ENCODE measurements at regions not wholly inside any gene's neighbourhood (a gene's known extent, or its start where the extent isn't known, plus 50 kb on each side); places are given as distances from the start of the nearest gene placed in this dataset.
"Not testable (repeated sequence)": the region's sequence is repeated elsewhere in the genome, so short reads cannot be mapped to it uniquely, and the experiment has no call there.

- TF ChIP-seq, protein P1, sequence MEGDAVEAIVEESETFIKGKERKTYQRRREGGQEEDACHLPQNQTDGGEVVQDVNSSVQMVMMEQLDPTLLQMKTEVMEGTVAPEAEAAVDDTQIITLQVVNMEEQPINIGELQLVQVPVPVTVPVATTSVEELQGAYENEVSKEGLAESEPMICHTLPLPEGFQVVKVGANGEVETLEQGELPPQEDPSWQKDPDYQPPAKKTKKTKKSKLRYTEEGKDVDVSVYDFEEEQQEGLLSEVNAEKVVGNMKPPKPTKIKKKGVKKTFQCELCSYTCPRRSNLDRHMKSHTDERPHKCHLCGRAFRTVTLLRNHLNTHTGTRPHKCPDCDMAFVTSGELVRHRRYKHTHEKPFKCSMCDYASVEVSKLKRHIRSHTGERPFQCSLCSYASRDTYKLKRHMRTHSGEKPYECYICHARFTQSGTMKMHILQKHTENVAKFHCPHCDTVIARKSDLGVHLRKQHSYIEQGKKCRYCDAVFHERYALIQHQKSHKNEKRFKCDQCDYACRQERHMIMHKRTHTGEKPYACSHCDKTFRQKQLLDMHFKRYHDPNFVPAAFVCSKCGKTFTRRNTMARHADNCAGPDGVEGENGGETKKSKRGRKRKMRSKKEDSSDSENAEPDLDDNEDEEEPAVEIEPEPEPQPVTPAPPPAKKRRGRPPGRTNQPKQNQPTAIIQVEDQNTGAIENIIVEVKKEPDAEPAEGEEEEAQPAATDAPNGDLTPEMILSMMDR (IDR thresholded peaks at IDR 0.05; ENCODE audit: insufficient read depth, low read depth, low read length) = not testable (repeated sequence)
- TF ChIP-seq EZH2 (IDR thresholded peaks at IDR 0.05; ENCODE audit: insufficient read depth, low read length) = not testable (repeated sequence)
Measured at GRCh38 chrX:108903831-108904230, 167.5 kb upstream of the IRS4 start.
